PC-9 (cell line): ENCODE measurements at regions not wholly inside any gene's neighbourhood (a gene's known extent, or its start where the extent isn't known, plus 50 kb on each side); places are given as distances from the start of the nearest gene placed in this dataset.

ENCODE experiments used
- BruUV-seq: library from RNA; stranded (reverse); fragments of 400-500 nt; replicated peaks from 2 replicates; lab custom pipeline; 2021; lab: Mats Ljungman, UMichigan
- CTCF ChIA-PET: fragments of 300-600 bp; sonication (Branson Sonifier 250); formaldehyde crosslinking; loops from one replicate; lab custom pipeline; 2022; ENCODE audit warnings: antibody characterized with exemption; lab: Charles Lee
- POLR2A ChIA-PET: fragments of 300-600 bp; sonication (Branson Sonifier 250); formaldehyde crosslinking; loops from one replicate; lab custom pipeline; 2022; ENCODE audit warnings: antibody characterized with exemption; ENCODE audit not compliant: unreplicated experiment; lab: Charles Lee
- DNase-seq, 2 experiments: peaks; one replicate each; pipeline versions ENCODE4 v3.0.0 to v3.0.0-alpha.2; 2015 to 2022; ENCODE audit warnings: mixed read lengths in 1 of 2
- H2AFZ ChIP-seq: fragments of 200-600 bp; sonication (generic); 2 replicates; pipeline ENCODE4 v1.8.1; 2017; ENCODE audit warnings: antibody characterized with exemption
- H3F3A ChIP-seq: fragments of 200-600 bp; sonication (generic); 2 replicates; pipeline ENCODE4 v1.8.1; 2017; ENCODE audit warnings: antibody characterized with exemption, mild to moderate bottlenecking, low read depth; ENCODE audit not compliant: insufficient read depth
- H3K27ac ChIP-seq: fragments of 200-600 bp; sonication (generic); 2 replicates; pipeline ENCODE4 v1.6.1; 2016; ENCODE audit warnings: mixed run types
- H3K27me3 ChIP-seq: fragments of 200-600 bp; sonication (generic); 2 replicates; pipeline ENCODE4 v1.6.1; 2016; ENCODE audit warnings: low read depth, mixed run types; ENCODE audit not compliant: insufficient read depth
- H3K36me3 ChIP-seq: fragments of 200-600 bp; sonication (generic); 2 replicates; pipeline ENCODE4 v1.6.1; 2016; ENCODE audit warnings: low read depth, mixed run types
- H3K4me1 ChIP-seq: fragments of 200-600 bp; sonication (generic); replicated peaks from 2 replicates; pipeline ENCODE4 v1.6.1; 2016; ENCODE audit warnings: mixed run types; ENCODE audit not compliant: insufficient read depth
- H3K4me2 ChIP-seq: fragments of 200-600 bp; sonication (generic); 2 replicates; pipeline ENCODE4 v1.6.1; 2017; ENCODE audit warnings: mixed run types
- H3K4me3 ChIP-seq: fragments of 200-600 bp; sonication (generic); 2 replicates; pipeline ENCODE4 v1.6.1; 2016; ENCODE audit warnings: mixed run types
- H3K79me2 ChIP-seq: fragments of 200-600 bp; sonication (generic); 2 replicates; pipeline ENCODE4 v1.6.1; 2017; ENCODE audit warnings: low read depth, mixed run types
- H3K9me2 ChIP-seq: fragments of 200-600 bp; sonication (generic); 2 replicates; pipeline ENCODE4 v1.8.1; 2017; ENCODE audit warnings: mild to moderate bottlenecking; ENCODE audit not compliant: insufficient read depth
- H3K9me3 ChIP-seq: fragments of 200-600 bp; sonication (generic); 2 replicates; pipeline ENCODE4 v1.8.1; 2016; ENCODE audit warnings: low read depth; ENCODE audit not compliant: insufficient read depth
- H4K20me1 ChIP-seq: fragments of 200-600 bp; sonication (generic); 2 replicates; pipeline ENCODE4 v1.8.1; 2017; ENCODE audit not compliant: insufficient read depth
- EZH2 ChIP-seq: fragments of 200-600 bp; sonication (generic); IDR thresholded peaks from 2 replicates; pipeline ENCODE4 v1.8.0; 2017; ENCODE audit warnings: antibody characterized with exemption, low read depth
- intact Hi-C: fragments of 100-400 bp; cut with micrococcal nuclease; formaldehyde crosslinking; loops from one replicate; pipeline ENCODE4 v1.10.0; 2022; ENCODE audit not compliant: unreplicated experiment
- TF ChIP-seq, protein P1 (sequence below): fragments of 200-600 bp; sonication (generic); conservative IDR thresholded peaks from 2 replicates; pipeline ENCODE4 v1.6.1; 2017; ENCODE audit warnings: mixed run types, antibody characterized with exemption, mild to moderate bottlenecking, moderate library complexity

- no TSS peak for BruUV-seq
- Histone ChIP-seq H2AFZ (no peak overlapping the region), H3K9me3 (no peaks in the 10 kb centered on the region), H3K4me2 (no peak overlapping the region), H3K9me2 (no peaks in the 10 kb centered on the region), H3K27me3 (no peaks in the 10 kb centered on the region), H3K4me1 (no peaks in the 10 kb centered on the region), H3K79me2 (no peaks in the 10 kb centered on the region), H3K27ac (no peak overlapping the region), H3F3A (no peaks in the 10 kb centered on the region), H3K4me3 (no peak overlapping the region), H4K20me1 (no peaks in the 10 kb centered on the region), H3K36me3 (no peaks in the 10 kb centered on the region)
- intact Hi-C loops = no loop called here
- TF ChIP-seq, protein P1, sequence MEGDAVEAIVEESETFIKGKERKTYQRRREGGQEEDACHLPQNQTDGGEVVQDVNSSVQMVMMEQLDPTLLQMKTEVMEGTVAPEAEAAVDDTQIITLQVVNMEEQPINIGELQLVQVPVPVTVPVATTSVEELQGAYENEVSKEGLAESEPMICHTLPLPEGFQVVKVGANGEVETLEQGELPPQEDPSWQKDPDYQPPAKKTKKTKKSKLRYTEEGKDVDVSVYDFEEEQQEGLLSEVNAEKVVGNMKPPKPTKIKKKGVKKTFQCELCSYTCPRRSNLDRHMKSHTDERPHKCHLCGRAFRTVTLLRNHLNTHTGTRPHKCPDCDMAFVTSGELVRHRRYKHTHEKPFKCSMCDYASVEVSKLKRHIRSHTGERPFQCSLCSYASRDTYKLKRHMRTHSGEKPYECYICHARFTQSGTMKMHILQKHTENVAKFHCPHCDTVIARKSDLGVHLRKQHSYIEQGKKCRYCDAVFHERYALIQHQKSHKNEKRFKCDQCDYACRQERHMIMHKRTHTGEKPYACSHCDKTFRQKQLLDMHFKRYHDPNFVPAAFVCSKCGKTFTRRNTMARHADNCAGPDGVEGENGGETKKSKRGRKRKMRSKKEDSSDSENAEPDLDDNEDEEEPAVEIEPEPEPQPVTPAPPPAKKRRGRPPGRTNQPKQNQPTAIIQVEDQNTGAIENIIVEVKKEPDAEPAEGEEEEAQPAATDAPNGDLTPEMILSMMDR = no peak
- no peak for TF ChIP-seq EZH2
- DNase-seq = no peak
- ChIA-PET POLR2A (interaction anchor here (0.5 kb wide), 1 partner anchor 393 kb away, joined by 11 read pairs; no protein-coding TSS in a partner anchor), CTCF (no interaction called here)
These were observed 383.2 kb downstream of the FOXG1 start for GRCh38 chr14:29149798-29150197.

- H3K4me2 ChIP-seq = no peak overlapping the region
- H3K79me2 ChIP-seq = no peaks in the 10 kb centered on the region
- H3K27ac ChIP-seq = no peak overlapping the region
- POLR2A ChIA-PET = no interaction called here
- H2AFZ ChIP-seq = no peak overlapping the region
- no peak overlapping the region for H3K4me3 ChIP-seq
- no peaks in the 10 kb centered on the region for H3K27me3 ChIP-seq
- no peaks in the 10 kb centered on the region for H3F3A ChIP-seq
- no peak for DNase-seq
- H3K9me2 ChIP-seq = no peaks in the 10 kb centered on the region
- no peaks in the 10 kb centered on the region for H4K20me1 ChIP-seq
- no peaks in the 10 kb centered on the region for H3K9me3 ChIP-seq
- intact Hi-C loops = no loop called here
- CTCF ChIA-PET = no interaction called here
- no peaks in the 10 kb centered on the region for H3K4me1 ChIP-seq
- no TSS peak for BruUV-seq
- TF ChIP-seq, protein P1 = no peak
- TF ChIP-seq EZH2 = no peak
- no peaks in the 10 kb centered on the region for H3K36me3 ChIP-seq
These were observed 384.1 kb downstream of the FOXG1 start for GRCh38 chr14:29150659-29151058.

GRCh38 chr14:29156096-29156495 lies 389.5 kb downstream of the FOXG1 start:
- Histone ChIP-seq H3K79me2 (no peaks in the 10 kb centered on the region), H3K4me2 (no peak overlapping the region), H3K9me3 (no peaks in the 10 kb centered on the region), H4K20me1 (no peaks in the 10 kb centered on the region), H3K4me1 (no peaks in the 10 kb centered on the region), H3F3A (no peaks in the 10 kb centered on the region), H2AFZ (no peak overlapping the region), H3K27me3 (no peaks in the 10 kb centered on the region), H3K27ac (no peak overlapping the region), H3K36me3 (no peaks in the 10 kb centered on the region), H3K9me2 (no peaks in the 10 kb centered on the region), H3K4me3 (no peak overlapping the region)
- intact Hi-C loops = no loop called here
- no peak for DNase-seq
- CTCF ChIA-PET = no interaction called here
- no peak for TF ChIP-seq EZH2
- TF ChIP-seq, protein P1 = no peak
- POLR2A ChIA-PET = no interaction called here
- no TSS peak for BruUV-seq
